GM23338 (cell line): ENCODE measurements at regions not wholly inside any gene's neighbourhood (a gene's known extent, or its start where the extent isn't known, plus 50 kb on each side); places are given as distances from the start of the nearest gene placed in this dataset.
"Not testable (repeated sequence)": the region's sequence is repeated elsewhere in the genome, so short reads cannot be mapped to it uniquely, and the experiment has no call there.

Experiments used
- ATAC-seq: fragments of 200-7000 bp; cut with Tn5 transposase; 3 replicates; pipeline ENCODE4 v1.9.1; 2020
- DNase-seq: peaks from one replicate; pipeline ENCODE4 v3.0.0-alpha.2; 2015; ENCODE audit warnings: low spot score
- H2AFZ ChIP-seq: fragments of 200-600 bp; sonication (generic); 2 replicates; pipeline ENCODE4 v1.8.0; 2016; ENCODE audit warnings: antibody characterized with exemption, mild to moderate bottlenecking, moderate library complexity
- H3F3A ChIP-seq: fragments of 200-600 bp; sonication (generic); replicated peaks from 2 replicates; pipeline ENCODE4 v1.8.0; 2017; ENCODE audit warnings: antibody characterized with exemption, mixed run types, low read depth
- H3K27ac ChIP-seq: fragments of 200-600 bp; sonication (generic); 2 replicates; pipeline ENCODE4 v1.6.1; 2016; ENCODE audit warnings: low read depth
- H3K27me3 ChIP-seq: fragments of 200-600 bp; sonication (generic); 2 replicates; pipeline ENCODE4 v1.8.0; 2016; ENCODE audit warnings: mild to moderate bottlenecking, mixed run types, moderate library complexity; ENCODE audit not compliant: insufficient read depth
- H3K36me3 ChIP-seq: fragments of 200-600 bp; sonication (generic); 2 replicates; pipeline ENCODE4 v1.8.0; 2016; ENCODE audit warnings: mild to moderate bottlenecking; ENCODE audit not compliant: insufficient read depth
- H3K4me1 ChIP-seq: fragments of 200-600 bp; sonication (generic); 2 replicates; pipeline ENCODE4 v1.8.0; 2016; ENCODE audit warnings: mild to moderate bottlenecking, moderate library complexity; ENCODE audit not compliant: insufficient read depth
- H3K4me2 ChIP-seq: fragments of 200-600 bp; sonication (generic); 2 replicates; pipeline ENCODE4 v1.7.1; 2017; ENCODE audit warnings: mixed run types
- H3K4me3 ChIP-seq: fragments of 200-600 bp; sonication (generic); 2 replicates; pipeline ENCODE4 v1.6.1; 2016; ENCODE audit warnings: mixed run types
- H3K79me2 ChIP-seq: fragments of 200-600 bp; sonication (generic); replicated peaks from 2 replicates; pipeline ENCODE4 v1.8.0; 2017; ENCODE audit warnings: mild to moderate bottlenecking; ENCODE audit not compliant: insufficient read depth
- H3K9me2 ChIP-seq: fragments of 200-600 bp; sonication (generic); 2 replicates; pipeline ENCODE4 v1.8.0; 2017; ENCODE audit not compliant: insufficient read depth
- H4K20me1 ChIP-seq: fragments of 200-600 bp; sonication (generic); replicated peaks from 2 replicates; pipeline ENCODE4 v1.8.0; 2017; ENCODE audit warnings: mild to moderate bottlenecking; ENCODE audit not compliant: insufficient read depth
- H3K27ac Mint-ChIP-seq: 2 replicates; pipeline ENCODE4 v1.8.0; 2020; ENCODE audit warnings: inconsistent platforms, mild to moderate bottlenecking, moderate library complexity, mixed read lengths
- H3K27me3 Mint-ChIP-seq: 3 replicates; pipeline ENCODE4 v1.8.0; 2022; ENCODE audit warnings: low read depth, mild to moderate bottlenecking, moderate library complexity, mixed read lengths, inconsistent platforms; ENCODE audit not compliant: insufficient read depth, poor library complexity
- H3K36me3 Mint-ChIP-seq: 3 replicates; pipeline ENCODE4 v1.8.0; 2021; ENCODE audit warnings: low read depth, mild to moderate bottlenecking, inconsistent platforms, moderate library complexity, mixed read lengths
- H3K4me1 Mint-ChIP-seq: 3 replicates; pipeline ENCODE4 v1.8.0; 2020; ENCODE audit warnings: mild to moderate bottlenecking, inconsistent platforms, mixed read lengths
- H3K4me3 Mint-ChIP-seq: 3 replicates; pipeline ENCODE4 v1.8.0; 2021; ENCODE audit warnings: moderate library complexity, mild to moderate bottlenecking, inconsistent platforms, mixed read lengths
- H3K9me3 Mint-ChIP-seq: 3 replicates; pipeline ENCODE4 v1.8.0; 2020; ENCODE audit warnings: moderate library complexity, mild to moderate bottlenecking, inconsistent platforms, mixed read lengths
- CREB1 ChIP-seq: fragments of 250-450 bp; sonication (Bioruptor Pico); IDR thresholded peaks from 2 replicates; pipeline ENCODE4 v1.5.0; 2020; ENCODE audit warnings: low read depth, mild to moderate bottlenecking, moderate library complexity
- EZH2 ChIP-seq: fragments of 200-600 bp; sonication (generic); IDR thresholded peaks from one replicate; pipeline ENCODE4 v1.8.0; 2017; ENCODE audit warnings: antibody characterized with exemption, mild to moderate bottlenecking, low read depth; ENCODE audit not compliant: unreplicated experiment
- JUNB ChIP-seq: IDR thresholded peaks from one replicate; pipeline ENCODE4 v1.6.1; 2016; ENCODE audit warnings: antibody characterized with exemption; ENCODE audit not compliant: unreplicated experiment
- NANOG ChIP-seq: IDR thresholded peaks from 2 replicates; pipeline ENCODE4 v1.6.1; 2016; ENCODE audit warnings: antibody characterized with exemption, borderline replicate concordance
- POLR2AphosphoS5 ChIP-seq: IDR thresholded peaks from 2 replicates; pipeline ENCODE4 v1.6.1; 2016; ENCODE audit warnings: antibody characterized with exemption, low read depth
- ZNF114 ChIP-seq: fragments of 250-450 bp; sonication (Bioruptor Pico); IDR thresholded peaks from 2 replicates; pipeline ENCODE4 v1.5.0; 2020; ENCODE audit warnings: mild to moderate bottlenecking, moderate library complexity
- ZNF331 ChIP-seq: fragments of 250-450 bp; sonication (Bioruptor Pico); IDR thresholded peaks from 2 replicates; pipeline ENCODE4 v1.5.0; 2020; ENCODE audit warnings: low read depth, mild to moderate bottlenecking, moderate library complexity
- TF ChIP-seq, protein P1 (sequence below): IDR thresholded peaks from one replicate; pipeline ENCODE4 v1.6.1; 2018; ENCODE audit warnings: antibody characterized with exemption; ENCODE audit not compliant: unreplicated experiment

- Histone ChIP-seq H3F3A (no peaks in the 10 kb centered on the region), H3K27me3 (no peaks in the 10 kb centered on the region), H4K20me1 (no peaks in the 10 kb centered on the region), H3K4me3 (no peak overlapping the region), H3K27ac (no peak overlapping the region), H3K9me2 (no peaks in the 10 kb centered on the region), H3K79me2 (no peaks in the 10 kb centered on the region), H2AFZ (peak overlapping the region; percentile 75; the same call in 1 of the 2 replicates), H3K36me3 (no peaks in the 10 kb centered on the region), H3K4me2 (no peak overlapping the region), H3K4me1 (peaks cover 7% of the 10 kb centered on the region)
- Mint-ChIP-seq H3K9me3 (peaks cover 14% of the 10 kb centered on the region; the same call in 2 of the 3 replicates), H3K27ac (no peak overlapping the region), H3K36me3 (0 out of 3 replicates have a peak, but pooled peaks cover 4% of the 10 kb centered on the region), H3K4me1 (peaks cover 13% of the 10 kb centered on the region), H3K27me3 (no peaks in the 10 kb centered on the region), H3K4me3 (no peak overlapping the region)
- DNase-seq (no peak), ATAC-seq (peak; percentile 60)
- no peak for TF ChIP-seq ZNF331 (CRISPR knock-in tag)
- no peak for TF ChIP-seq POLR2AphosphoS5
- no peak for TF ChIP-seq CREB1
Observed at GRCh38 chr1:29682171-29682918, 446.0 kb downstream of the PTPRU start.

DNA sequence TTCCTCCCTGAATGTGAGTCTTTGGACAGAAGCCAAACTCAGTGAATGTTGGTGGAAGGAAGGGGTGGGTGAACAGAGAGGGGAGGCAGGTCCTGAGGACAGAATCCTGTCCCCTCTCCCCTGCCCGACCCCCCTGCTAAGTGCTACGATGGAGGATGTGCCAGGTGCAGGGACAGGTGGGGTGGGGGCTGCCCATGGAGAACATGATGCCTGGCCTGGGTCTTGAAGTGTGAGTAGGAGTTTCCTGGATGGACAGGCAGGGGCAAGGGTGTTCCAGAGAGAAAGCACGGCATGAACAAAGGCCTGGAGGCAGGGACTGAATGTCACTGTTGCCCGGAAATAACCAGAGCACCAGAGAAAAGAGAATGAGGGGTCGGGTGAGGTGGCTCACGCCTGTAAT is 445.1 kb downstream of the PTPRU start:
- not testable (repeated sequence) for H3K4me3 ChIP-seq, H3F3A ChIP-seq, H3K27me3 Mint-ChIP-seq, H3K27ac Mint-ChIP-seq, H3K4me3 Mint-ChIP-seq, H3K9me2 ChIP-seq, H3K36me3 Mint-ChIP-seq, DNase-seq, H3K4me1 ChIP-seq, ATAC-seq, H3K27ac ChIP-seq, H3K4me2 ChIP-seq, H2AFZ ChIP-seq, H3K79me2 ChIP-seq, H4K20me1 ChIP-seq, H3K36me3 ChIP-seq, H3K27me3 ChIP-seq
- Mint-ChIP-seq H3K4me1 (peaks cover 13% of the 10 kb centered on the region), H3K9me3 (peaks cover 14% of the 10 kb centered on the region; the same call in 2 of the 3 replicates)

- Histone ChIP-seq H3K36me3 (no peaks in the 10 kb centered on the region), H3K9me2 (no peaks in the 10 kb centered on the region), H3K4me3 (no peak overlapping the region), H3K27ac (no peak overlapping the region), H2AFZ (no peak overlapping the region), H3F3A (no peaks in the 10 kb centered on the region), H3K4me1 (peaks cover 7% of the 10 kb centered on the region), H3K79me2 (no peaks in the 10 kb centered on the region), H3K27me3 (no peaks in the 10 kb centered on the region), H4K20me1 (no peaks in the 10 kb centered on the region), H3K4me2 (no peak overlapping the region)
- peaks cover 13% of the 10 kb centered on the region for H3K4me1 Mint-ChIP-seq
- peaks cover 14% of the 10 kb centered on the region; the same call in 2 of the 3 replicates for H3K9me3 Mint-ChIP-seq
- no peaks in the 10 kb centered on the region for H3K27me3 Mint-ChIP-seq
- no peak overlapping the region for H3K27ac Mint-ChIP-seq
- DNase-seq, result no peak
- H3K4me3 Mint-ChIP-seq, result no peak overlapping the region
- ATAC-seq, result no peak
- H3K36me3 Mint-ChIP-seq, result 0 out of 3 replicates have a peak, but pooled peaks cover 4% of the 10 kb centered on the region
- TF ChIP-seq JUNB (no peak), ZNF331 (CRISPR knock-in tag) (no peak), EZH2 (no peak), NANOG (no peak), POLR2AphosphoS5 (no peak), ZNF114 (CRISPR knock-in tag) (no peak), CREB1 (no peak)
- TF ChIP-seq, protein P1, sequence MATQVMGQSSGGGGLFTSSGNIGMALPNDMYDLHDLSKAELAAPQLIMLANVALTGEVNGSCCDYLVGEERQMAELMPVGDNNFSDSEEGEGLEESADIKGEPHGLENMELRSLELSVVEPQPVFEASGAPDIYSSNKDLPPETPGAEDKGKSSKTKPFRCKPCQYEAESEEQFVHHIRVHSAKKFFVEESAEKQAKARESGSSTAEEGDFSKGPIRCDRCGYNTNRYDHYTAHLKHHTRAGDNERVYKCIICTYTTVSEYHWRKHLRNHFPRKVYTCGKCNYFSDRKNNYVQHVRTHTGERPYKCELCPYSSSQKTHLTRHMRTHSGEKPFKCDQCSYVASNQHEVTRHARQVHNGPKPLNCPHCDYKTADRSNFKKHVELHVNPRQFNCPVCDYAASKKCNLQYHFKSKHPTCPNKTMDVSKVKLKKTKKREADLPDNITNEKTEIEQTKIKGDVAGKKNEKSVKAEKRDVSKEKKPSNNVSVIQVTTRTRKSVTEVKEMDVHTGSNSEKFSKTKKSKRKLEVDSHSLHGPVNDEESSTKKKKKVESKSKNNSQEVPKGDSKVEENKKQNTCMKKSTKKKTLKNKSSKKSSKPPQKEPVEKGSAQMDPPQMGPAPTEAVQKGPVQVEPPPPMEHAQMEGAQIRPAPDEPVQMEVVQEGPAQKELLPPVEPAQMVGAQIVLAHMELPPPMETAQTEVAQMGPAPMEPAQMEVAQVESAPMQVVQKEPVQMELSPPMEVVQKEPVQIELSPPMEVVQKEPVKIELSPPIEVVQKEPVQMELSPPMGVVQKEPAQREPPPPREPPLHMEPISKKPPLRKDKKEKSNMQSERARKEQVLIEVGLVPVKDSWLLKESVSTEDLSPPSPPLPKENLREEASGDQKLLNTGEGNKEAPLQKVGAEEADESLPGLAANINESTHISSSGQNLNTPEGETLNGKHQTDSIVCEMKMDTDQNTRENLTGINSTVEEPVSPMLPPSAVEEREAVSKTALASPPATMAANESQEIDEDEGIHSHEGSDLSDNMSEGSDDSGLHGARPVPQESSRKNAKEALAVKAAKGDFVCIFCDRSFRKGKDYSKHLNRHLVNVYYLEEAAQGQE, result no peak
Observed at GRCh38 chr1:29679828-29680558, 443.7 kb downstream of the PTPRU start.
